GM21737 (cell line): ENCODE measurements at regions not wholly inside any gene's neighbourhood (a gene's known extent, or its start where the extent isn't known, plus 50 kb on each side); places are given as distances from the start of the nearest gene placed in this dataset.

Source experiments
- ATAC-seq: cut with Tn5 transposase; IDR thresholded peaks from one replicate; pipeline ENCODE4 v1.9.1; 2021; ENCODE audit warnings: mild to moderate bottlenecking, moderate library complexity; ENCODE audit not compliant: unreplicated experiment

- no peak for ATAC-seq
Measured at GRCh38 chr12:42978708-42979107, 389.2 kb upstream of the PRICKLE1 start.

GRCh38 chr12:42977451-42978230 is 388.1 kb upstream of the PRICKLE1 start:
- ATAC-seq, result no peak

GRCh38 chr12:42976620-42977019 is 387.1 kb upstream of the PRICKLE1 start:
- ATAC-seq, result no peak

- no peak for ATAC-seq
Measured at GRCh38 chr12:42976122-42976521, 386.6 kb upstream of the PRICKLE1 start.

GRCh38 chr12:42969355-42969754 is 379.8 kb upstream of the PRICKLE1 start:
- ATAC-seq, result no peak

- ATAC-seq, result no peak
Measured at GRCh38 chr12:42968426-42968825, 378.9 kb upstream of the PRICKLE1 start.

- no peak for ATAC-seq
Measured at GRCh38 chr12:42967850-42968249, 378.3 kb upstream of the PRICKLE1 start.

GRCh38 chr12:42963988-42964387 is 374.4 kb upstream of the PRICKLE1 start:
- ATAC-seq, result no peak

GRCh38 chr12:42962384-42962783 is 372.8 kb upstream of the PRICKLE1 start:
- no peak for ATAC-seq

- ATAC-seq, result no peak
Measured at GRCh38 chr12:42961395-42961794, 371.8 kb upstream of the PRICKLE1 start.

- ATAC-seq, result no peak
Measured at GRCh38 chr12:42960087-42960527, 370.6 kb upstream of the PRICKLE1 start.

GRCh38 chr12:42958291-42958674 is 368.7 kb upstream of the PRICKLE1 start:
- no peak for ATAC-seq

- no peak for ATAC-seq
Measured at GRCh38 chr12:42957561-42958290, 368.2 kb upstream of the PRICKLE1 start.

- no peak for ATAC-seq
Measured at GRCh38 chr12:42957136-42957535, 367.6 kb upstream of the PRICKLE1 start.

- ATAC-seq, result no peak
Measured at GRCh38 chr12:42953021-42953420, 363.5 kb upstream of the PRICKLE1 start.

- no peak for ATAC-seq
Measured at GRCh38 chr12:42946871-42947381, 357.4 kb upstream of the PRICKLE1 start.

- ATAC-seq, result no peak
Measured at GRCh38 chr12:42945927-42946326, 356.4 kb upstream of the PRICKLE1 start.

- ATAC-seq, result no peak
Measured at GRCh38 chr12:42944516-42944915, 355.0 kb upstream of the PRICKLE1 start.

- ATAC-seq, result no peak
Measured at GRCh38 chr12:42936991-42937390, 347.4 kb upstream of the PRICKLE1 start.

GRCh38 chr12:42936260-42936659 is 346.7 kb upstream of the PRICKLE1 start:
- ATAC-seq, result no peak

GRCh38 chr12:42935756-42936155 is 346.2 kb upstream of the PRICKLE1 start:
- no peak for ATAC-seq

GRCh38 chr12:42935090-42935489 is 345.5 kb upstream of the PRICKLE1 start:
- ATAC-seq, result no peak
